Coronary artery (tissue), 2 donors: ENCODE measurements at regions not wholly inside any gene's neighbourhood (a gene's known extent, or its start where the extent isn't known, plus 50 kb on each side); places are given as distances from the start of the nearest gene placed in this dataset.

Experiments
- DNase-seq: peaks from one replicate; pipeline ENCODE4 v3.0.0-alpha.2; 2017; ENCODE audit warnings: low spot score
- H3K27ac ChIP-seq, 2 donors: fragments of 200-600 bp; sonication (generic); one replicate each; pipeline ENCODE4 v1.5.1; 2016 to 2019
- H3K4me3 ChIP-seq: fragments of 200-600 bp; sonication (generic); 2 replicates; pipeline ENCODE4 v1.5.1; 2016; ENCODE audit warnings: mild to moderate bottlenecking, moderate library complexity
- CTCF ChIP-seq: fragments of 200-600 bp; sonication (generic); IDR thresholded peaks from one replicate; pipeline ENCODE4 v1.5.1; 2019; ENCODE audit warnings: antibody characterized with exemption

DNA sequence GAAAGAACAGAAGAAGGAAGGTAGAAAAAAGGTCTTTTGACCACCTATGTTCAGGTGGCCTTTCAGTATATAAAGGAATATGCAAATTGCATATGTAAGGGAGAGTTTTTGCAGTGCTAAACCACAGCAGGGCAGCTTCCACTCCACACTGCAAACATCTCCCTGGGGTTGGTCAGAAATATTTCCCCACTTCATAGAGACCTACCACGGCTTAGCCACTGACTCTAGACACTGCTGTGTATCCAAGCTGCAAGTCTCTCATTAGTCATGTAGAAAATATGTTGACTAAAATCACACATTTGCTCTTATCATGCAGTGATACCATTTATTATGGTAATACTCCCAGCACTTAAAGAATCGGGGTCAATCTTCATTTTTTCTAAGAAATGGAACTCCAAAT is 214.9 kb upstream of the NR2F2 start:
- no peak for TF ChIP-seq CTCF
- no peak for DNase-seq
- Histone ChIP-seq H3K4me3 (no peak overlapping the region), H3K27ac (no peak overlapping the region)

GRCh38 chr15:96117270-96117669 is 213.2 kb upstream of the NR2F2 start:
- H3K27ac ChIP-seq: no peak overlapping the region
- no peak for DNase-seq
- H3K4me3 ChIP-seq: no peak overlapping the region
- no peak for TF ChIP-seq CTCF

DNA sequence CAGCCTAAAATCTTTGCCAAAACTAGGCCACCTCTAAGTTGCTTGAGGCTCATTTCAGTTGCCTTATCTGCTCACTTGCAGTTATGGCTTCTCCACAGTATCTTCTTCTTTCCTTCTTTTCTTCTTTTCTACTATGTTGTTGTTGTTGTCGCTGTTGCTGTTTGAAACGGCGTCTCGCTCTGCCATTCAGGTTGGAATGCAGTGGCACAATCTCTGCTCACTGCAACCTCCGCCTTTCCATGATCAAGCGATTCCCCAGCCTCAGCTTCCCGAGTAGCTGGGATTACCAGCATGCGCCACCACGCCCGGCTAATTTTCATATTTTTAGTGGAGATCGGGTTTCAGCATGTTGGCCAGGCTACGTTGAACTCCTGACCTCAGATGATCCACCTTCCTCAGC is 210.8 kb upstream of the NR2F2 start:
- no peak for TF ChIP-seq CTCF
- Histone ChIP-seq H3K4me3 (no peak overlapping the region), H3K27ac (no peak overlapping the region)
- DNase-seq: no peak

GRCh38 chr15:96121086-96121920 is 209.2 kb upstream of the NR2F2 start:
- no peak for DNase-seq
- H3K4me3 ChIP-seq: no peak overlapping the region
- peak overlapping the region in 1 of 2 donors; percentile 8 for H3K27ac ChIP-seq
- TF ChIP-seq CTCF: no peak

DNA sequence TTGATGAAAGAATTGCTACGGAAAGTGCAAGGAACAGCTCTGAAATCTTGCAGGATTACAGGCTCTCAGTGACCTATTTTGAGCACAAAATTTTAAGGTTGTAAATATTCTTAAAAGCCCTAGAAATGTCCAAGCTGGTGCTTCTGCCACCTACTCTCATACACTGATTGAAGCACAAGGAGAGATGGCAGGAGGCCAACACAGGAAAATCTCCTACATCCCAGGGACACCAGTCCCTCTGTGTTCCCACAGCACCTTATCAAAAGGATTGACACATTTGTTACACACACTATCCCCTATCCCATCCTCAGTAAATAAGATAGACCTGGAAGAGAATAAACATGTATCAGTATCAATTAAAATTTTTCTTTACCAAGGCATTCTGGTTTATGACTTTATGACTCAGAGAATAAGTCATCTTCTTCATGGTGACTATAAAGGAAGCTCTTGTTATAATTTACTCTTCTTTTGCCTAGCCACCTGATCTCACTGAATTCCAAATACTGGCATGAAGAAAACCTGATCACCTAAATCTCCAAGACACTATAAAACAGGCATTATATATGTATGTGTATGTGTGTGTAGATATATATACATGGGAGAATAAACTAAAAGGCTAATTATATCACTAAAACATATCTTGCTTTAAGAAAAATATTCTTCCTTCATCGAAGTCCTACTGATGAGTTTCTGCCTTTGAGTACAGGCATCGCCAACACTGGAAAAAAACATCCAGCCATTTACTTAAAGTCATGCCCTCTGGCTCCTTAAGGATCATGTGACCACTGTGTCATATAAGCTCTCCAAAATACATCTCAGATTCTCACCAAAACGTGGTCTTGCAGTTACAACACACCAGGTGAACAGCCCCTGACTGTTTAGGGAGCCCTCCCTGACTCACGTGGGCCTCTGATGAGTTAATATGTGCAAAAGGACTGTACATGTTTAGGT is 208.1 kb upstream of the NR2F2 start:
- no peak for TF ChIP-seq CTCF
- Histone ChIP-seq H3K4me3 (no peak overlapping the region), H3K27ac (no peak overlapping the region)
- no peak for DNase-seq

DNA sequence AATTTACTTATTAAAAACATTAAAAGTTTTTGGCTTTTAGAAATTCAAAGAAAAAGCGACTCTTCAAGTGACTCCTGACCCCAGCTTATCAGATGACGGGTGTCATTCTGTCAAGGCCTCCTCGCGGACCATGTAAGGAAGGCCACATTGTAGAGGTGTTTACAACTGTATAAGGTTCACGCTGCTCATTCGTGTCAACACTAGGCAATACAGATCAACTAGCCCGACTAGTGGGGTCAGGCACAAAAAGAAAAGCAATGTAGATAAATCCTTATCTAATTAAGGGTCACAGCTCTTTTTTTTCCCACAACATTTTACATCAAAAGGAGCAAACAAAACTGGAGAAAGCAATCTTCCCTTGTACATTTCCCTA is 207.5 kb upstream of the NR2F2 start:
- Histone ChIP-seq H3K27ac (no peak overlapping the region), H3K4me3 (no peak overlapping the region)
- no peak for DNase-seq
- TF ChIP-seq CTCF: no peak
